ENCODE measurements at regions not wholly inside any gene's neighbourhood (a gene's known extent, or its start where the extent isn't known, plus 50 kb on each side); places are given as distances from the start of the nearest gene placed in this dataset.

- no peaks in the 10 kb centered on the region for H3K36me3 ChIP-seq
- H3K4me3 ChIP-seq, result no peak overlapping the region
- H3K27me3 ChIP-seq, result no peaks in the 10 kb centered on the region
- H3K9me3 ChIP-seq, result peaks cover 0 to 6% (median 0%) of the 10 kb centered on the region in 12 donors
- ATAC-seq (no peak), DNase-seq (no peak)
- TF ChIP-seq CTCF (IDR thresholded peaks at IDR 0.05) (no peak), POLR2A (IDR thresholded peaks at IDR 0.05) (no peak)
- H3K4me1 ChIP-seq, result no peaks in the 10 kb centered on the region
- intact Hi-C loops (cut with DNase I), result no loop called here
- H3K27ac ChIP-seq, result no peak overlapping the region
These were observed 157.7 kb upstream of the GGTLC1 start for GRCh38 chr20:24146231-24146634.

GRCh38 chr20:24144371-24144770 is 155.8 kb upstream of the GGTLC1 start:
- TF ChIP-seq CTCF (IDR thresholded peaks at IDR 0.05) (no peak), POLR2A (IDR thresholded peaks at IDR 0.05) (no peak)
- H3K36me3 ChIP-seq, result no peaks in the 10 kb centered on the region
- WGBS, 4 donors, result 75 to 88% (median 76%) methylated on average over 8 of the region's 8 CpGs
- DNase-seq (no peak), ATAC-seq (no peak)
- H3K4me3 ChIP-seq, result no peak overlapping the region
- H3K27ac ChIP-seq, result no peak overlapping the region
- no peaks in the 10 kb centered on the region for H3K27me3 ChIP-seq
- intact Hi-C loops (cut with DNase I), result no loop called here
- H3K9me3 ChIP-seq, result peaks cover 0 to 10% (median 0%) of the 10 kb centered on the region in 12 donors
- H3K4me1 ChIP-seq, result no peaks in the 10 kb centered on the region

GRCh38 chr20:24141111-24141510 is 152.5 kb upstream of the GGTLC1 start:
- no peak for DNase-seq
- no peaks in the 10 kb centered on the region for H3K27me3 ChIP-seq
- H3K9me3 ChIP-seq, result peaks cover 0 to 10% (median 0%) of the 10 kb centered on the region in 12 donors
- 67 to 82% (median 80%) methylated on average over 6 of the region's 6 CpGs for WGBS, 4 donors
- intact Hi-C loops (cut with DNase I), result no loop called here
- no peak for ATAC-seq
- H3K4me1 ChIP-seq, result no peaks in the 10 kb centered on the region
- H3K36me3 ChIP-seq, result no peaks in the 10 kb centered on the region
- no peak overlapping the region for H3K27ac ChIP-seq
- H3K4me3 ChIP-seq, result no peak overlapping the region
- TF ChIP-seq POLR2A (IDR thresholded peaks at IDR 0.05), result no peak
- TF ChIP-seq CTCF (IDR thresholded peaks at IDR 0.05), result no peak

- no peaks in the 10 kb centered on the region for H3K27me3 ChIP-seq
- H3K9me3 ChIP-seq, result peaks cover 0 to 10% (median 0%) of the 10 kb centered on the region in 12 donors
- no peak overlapping the region for H3K27ac ChIP-seq
- DNase-seq, result no peak
- no peak overlapping the region for H3K4me3 ChIP-seq
- intact Hi-C loops (cut with DNase I), result no loop called here
- WGBS, 4 donors, result 80 to 100% (median 96%) methylated on average over 1 of the region's 1 CpG
- H3K4me1 ChIP-seq, result no peaks in the 10 kb centered on the region
- no peaks in the 10 kb centered on the region for H3K36me3 ChIP-seq
- TF ChIP-seq CTCF (IDR thresholded peaks at IDR 0.05), result no peak
- TF ChIP-seq POLR2A (IDR thresholded peaks at IDR 0.05), result no peak
- no peak for ATAC-seq
These were observed 151.3 kb upstream of the GGTLC1 start for GRCh38 chr20:24139846-24140245.

Measured in heart left ventricle (tissue), 16 donors.